ENCODE measurements at regions not wholly inside any gene's neighbourhood (a gene's known extent, or its start where the extent isn't known, plus 50 kb on each side); places are given as distances from the start of the nearest gene placed in this dataset.

DNA sequence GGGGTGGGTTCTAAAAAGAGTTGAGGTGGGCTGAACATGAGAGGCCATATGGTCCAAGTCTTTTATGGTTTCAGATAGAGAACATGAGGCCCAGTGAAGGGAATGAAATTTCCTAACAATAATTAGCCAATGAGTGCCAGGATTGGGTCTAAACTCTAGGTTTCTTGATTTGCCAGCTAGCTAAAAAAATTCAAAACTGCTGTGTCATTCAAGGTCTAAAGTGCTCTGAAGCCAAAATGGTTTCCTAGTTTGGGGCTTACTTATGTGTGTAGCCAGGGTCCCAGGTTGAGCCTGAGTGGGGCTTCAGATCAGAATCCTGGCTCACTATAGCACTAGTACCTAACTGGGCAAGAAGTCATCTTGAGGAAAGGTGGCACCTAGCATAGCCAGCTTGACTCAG lies 55.3 kb upstream of the SYN2 start:
- intact Hi-C loops (cut with DNase I; ENCODE audit: low total_unique reads) = no loop called here
- H3K4me3 ChIP-seq (ENCODE audit: low read depth, poor library complexity, severe bottlenecking) = no peak overlapping the region
- DNase-seq (ENCODE audit: low spot score in 2 of 2) = no peak
- TF ChIP-seq, protein P1, sequence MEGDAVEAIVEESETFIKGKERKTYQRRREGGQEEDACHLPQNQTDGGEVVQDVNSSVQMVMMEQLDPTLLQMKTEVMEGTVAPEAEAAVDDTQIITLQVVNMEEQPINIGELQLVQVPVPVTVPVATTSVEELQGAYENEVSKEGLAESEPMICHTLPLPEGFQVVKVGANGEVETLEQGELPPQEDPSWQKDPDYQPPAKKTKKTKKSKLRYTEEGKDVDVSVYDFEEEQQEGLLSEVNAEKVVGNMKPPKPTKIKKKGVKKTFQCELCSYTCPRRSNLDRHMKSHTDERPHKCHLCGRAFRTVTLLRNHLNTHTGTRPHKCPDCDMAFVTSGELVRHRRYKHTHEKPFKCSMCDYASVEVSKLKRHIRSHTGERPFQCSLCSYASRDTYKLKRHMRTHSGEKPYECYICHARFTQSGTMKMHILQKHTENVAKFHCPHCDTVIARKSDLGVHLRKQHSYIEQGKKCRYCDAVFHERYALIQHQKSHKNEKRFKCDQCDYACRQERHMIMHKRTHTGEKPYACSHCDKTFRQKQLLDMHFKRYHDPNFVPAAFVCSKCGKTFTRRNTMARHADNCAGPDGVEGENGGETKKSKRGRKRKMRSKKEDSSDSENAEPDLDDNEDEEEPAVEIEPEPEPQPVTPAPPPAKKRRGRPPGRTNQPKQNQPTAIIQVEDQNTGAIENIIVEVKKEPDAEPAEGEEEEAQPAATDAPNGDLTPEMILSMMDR (IDR thresholded peaks at IDR 0.05) = no peak
- no peak for TF ChIP-seq POLR2A (IDR thresholded peaks at IDR 0.05)

DNA sequence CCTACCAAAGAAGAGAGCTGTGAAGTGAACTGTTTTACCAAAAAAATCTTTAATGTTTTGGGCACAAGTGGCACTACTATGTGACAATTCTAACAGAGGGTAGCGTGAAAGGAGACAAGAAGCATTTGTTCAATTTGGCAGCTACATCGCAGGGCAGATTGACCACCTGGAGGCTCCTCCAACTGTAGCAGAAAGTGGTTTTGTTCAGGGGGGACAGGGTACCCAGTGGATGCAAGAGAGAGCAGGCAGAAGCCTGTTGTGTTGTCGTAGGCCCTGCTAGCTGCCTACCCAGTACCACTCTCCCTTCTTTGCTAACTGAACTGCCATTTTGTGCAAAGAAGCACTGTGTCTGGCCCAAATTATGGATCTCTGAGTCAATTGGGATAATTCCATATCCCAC lies 54.8 kb upstream of the SYN2 start:
- no peak for TF ChIP-seq POLR2A (IDR thresholded peaks at IDR 0.05)
- TF ChIP-seq, protein P1 (IDR thresholded peaks at IDR 0.05) = no peak
- 91 to 98% methylated on average over 3 of the region's 3 CpGs for WGBS, 2 donors
- DNase-seq (ENCODE audit: low spot score in 2 of 2) = no peak
- intact Hi-C loops (cut with DNase I; ENCODE audit: low total_unique reads) = no loop called here
- no peak overlapping the region for H3K4me3 ChIP-seq (ENCODE audit: low read depth, poor library complexity, severe bottlenecking)

DNA sequence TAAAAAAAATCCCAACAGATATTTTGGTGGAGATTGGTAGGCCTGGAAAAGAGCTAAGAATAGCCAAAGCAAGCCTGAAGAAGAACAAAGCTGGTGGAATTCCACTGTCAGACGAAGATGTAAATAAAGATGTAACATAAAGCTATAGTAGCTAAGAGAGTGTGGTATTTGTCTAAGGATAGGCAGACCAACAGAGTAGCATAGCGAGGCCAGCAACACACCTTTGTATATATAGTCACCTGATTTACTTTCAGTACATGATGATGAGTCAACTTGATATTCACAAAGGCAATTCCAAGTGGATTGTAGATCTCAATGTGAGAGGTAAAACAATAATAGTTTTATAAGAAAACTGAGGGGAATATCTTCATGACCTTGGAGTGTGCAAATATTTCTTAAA lies 53.6 kb upstream of the SYN2 start:
- intact Hi-C loops (cut with DNase I; ENCODE audit: low total_unique reads) = no loop called here
- no peak overlapping the region for H3K4me3 ChIP-seq (ENCODE audit: low read depth, poor library complexity, severe bottlenecking)
- WGBS, 2 donors = 74 to 76% methylated on average over 2 of the region's 2 CpGs
- no peak for DNase-seq (ENCODE audit: low spot score in 2 of 2)
- TF ChIP-seq, protein P1 (IDR thresholded peaks at IDR 0.05) = no peak
- no peak for TF ChIP-seq POLR2A (IDR thresholded peaks at IDR 0.05)

DNA sequence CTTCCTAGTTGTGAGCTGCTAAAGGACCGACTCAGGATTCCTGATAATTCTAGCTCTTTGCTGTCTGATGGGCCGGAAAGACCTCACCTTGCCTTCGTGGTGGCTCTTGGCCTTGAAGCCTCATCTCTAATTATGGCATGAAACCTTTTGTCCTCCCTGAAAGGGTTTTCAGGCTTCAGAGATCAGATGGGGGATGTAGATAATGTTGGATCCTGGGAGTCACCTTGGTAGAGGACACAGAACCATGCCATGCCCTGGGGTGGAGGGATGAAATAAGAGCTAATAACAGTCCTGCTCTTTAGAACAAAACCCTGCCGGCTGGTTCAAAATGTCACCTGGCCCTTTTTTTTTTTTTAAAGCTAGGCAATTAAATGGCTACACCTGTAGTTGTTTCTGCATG lies 50.8 kb upstream of the SYN2 start:
- no peak for TF ChIP-seq POLR2A (IDR thresholded peaks at IDR 0.05)
- TF ChIP-seq, protein P1 (IDR thresholded peaks at IDR 0.05) = no peak
- 64 to 70% methylated on average over 4 of the region's 4 CpGs for WGBS, 2 donors
- intact Hi-C loops (cut with DNase I; ENCODE audit: low total_unique reads) = no loop called here
- no peak overlapping the region for H3K4me3 ChIP-seq (ENCODE audit: low read depth, poor library complexity, severe bottlenecking)
- no peak for DNase-seq (ENCODE audit: low spot score in 2 of 2)

DNA sequence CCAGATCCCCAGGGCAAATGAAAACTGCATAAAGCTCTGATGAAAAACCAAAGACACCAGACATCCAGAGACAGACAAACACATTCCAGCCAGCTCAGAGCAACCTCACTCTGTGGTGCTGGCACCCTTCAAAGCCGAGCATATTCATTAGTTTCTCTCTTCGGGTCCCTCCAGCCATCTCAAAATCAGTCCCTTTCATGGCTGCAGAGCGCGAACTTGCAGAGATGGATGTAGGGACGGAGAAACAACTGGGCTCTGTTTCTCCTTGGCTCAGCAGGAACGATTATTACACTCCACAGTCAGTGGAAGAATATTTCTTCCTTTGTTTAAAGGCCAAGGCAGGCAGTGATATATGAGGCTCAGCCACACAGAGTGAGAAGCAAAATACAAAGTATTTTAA lies 50.4 kb upstream of the SYN2 start:
- 46 to 64% methylated on average over 6 of the region's 6 CpGs for WGBS, 2 donors
- no peak overlapping the region for H3K4me3 ChIP-seq (ENCODE audit: low read depth, poor library complexity, severe bottlenecking)
- no peak for TF ChIP-seq POLR2A (IDR thresholded peaks at IDR 0.05)
- TF ChIP-seq, protein P1 (IDR thresholded peaks at IDR 0.05) = no peak
- no peak for DNase-seq (ENCODE audit: low spot score in 2 of 2)
- intact Hi-C loops (cut with DNase I; ENCODE audit: low total_unique reads) = no loop called here

DNA sequence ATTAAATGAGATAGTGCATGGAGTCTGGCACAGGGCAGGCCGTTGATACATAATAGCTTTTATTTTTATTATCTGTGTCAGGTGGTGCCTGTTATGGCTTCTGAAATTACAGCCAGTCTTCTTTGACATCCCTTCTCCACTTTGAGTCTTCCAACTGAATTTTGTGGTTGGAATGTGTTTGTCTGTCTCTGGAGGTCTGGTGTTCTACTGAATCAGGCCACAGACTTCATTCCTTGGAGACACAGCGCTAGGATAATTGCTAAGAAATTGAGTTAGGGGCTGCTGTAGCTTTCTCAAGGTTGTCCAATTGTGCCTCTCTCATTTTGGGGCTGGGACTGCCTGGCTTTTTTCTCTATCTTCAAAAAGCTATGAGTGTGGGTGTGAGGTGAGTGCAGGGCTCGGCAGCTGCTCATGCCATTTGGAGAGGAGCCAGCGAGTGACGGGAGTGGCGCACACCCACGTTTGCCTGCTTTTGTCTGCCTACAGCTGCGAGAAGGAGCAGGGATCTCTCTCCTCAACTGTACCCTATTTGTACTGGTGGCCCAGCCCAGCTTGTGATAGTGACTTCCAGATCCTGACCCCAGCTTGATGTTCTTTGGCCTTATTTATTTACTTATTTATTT lies 49.8 kb upstream of the SYN2 start:
- 34 to 45% methylated on average over 8 of the region's 8 CpGs for WGBS, 2 donors
- H3K4me3 ChIP-seq (ENCODE audit: low read depth, poor library complexity, severe bottlenecking) = no peak overlapping the region
- no peak for DNase-seq (ENCODE audit: low spot score in 2 of 2)
- intact Hi-C loops (cut with DNase I; ENCODE audit: low total_unique reads) = no loop called here
- TF ChIP-seq, protein P1 (IDR thresholded peaks at IDR 0.05) = no peak
- TF ChIP-seq POLR2A (IDR thresholded peaks at IDR 0.05) = no peak
